Germinal center (tissue), 1 donor: ENCODE measurements at regions not wholly inside any gene's neighbourhood (a gene's known extent, or its start where the extent isn't known, plus 50 kb on each side); places are given as distances from the start of the nearest gene placed in this dataset.

Experiments used
- DNase-seq: peaks from one replicate; pipeline ENCODE4 v3.0.0; 2012; ENCODE audit warnings: mixed read lengths, low spot score

GRCh38 chr3:40995271-40995670, 204.0 kb upstream of the CTNNB1 start:
- DNase-seq, result no peak

GRCh38 chr3:40996382-40996781, 202.9 kb upstream of the CTNNB1 start:
- no peak for DNase-seq

- DNase-seq, result no peak
These were observed 202.2 kb upstream of the CTNNB1 start for GRCh38 chr3:40996827-40997710.

GRCh38 chr3:40997711-40998519, 201.4 kb upstream of the CTNNB1 start:
- no peak for DNase-seq

- no peak for DNase-seq
These were observed 199.6 kb upstream of the CTNNB1 start for GRCh38 chr3:40999682-41000081.

GRCh38 chr3:41000471-41000870, 198.8 kb upstream of the CTNNB1 start:
- no peak for DNase-seq

GRCh38 chr3:41001556-41001955, 197.7 kb upstream of the CTNNB1 start:
- no peak for DNase-seq

GRCh38 chr3:41002104-41002503, 197.2 kb upstream of the CTNNB1 start:
- no peak for DNase-seq

GRCh38 chr3:41007399-41007798, 191.9 kb upstream of the CTNNB1 start:
- no peak for DNase-seq

- DNase-seq, result no peak
These were observed 187.5 kb upstream of the CTNNB1 start for GRCh38 chr3:41011854-41012253.

GRCh38 chr3:41018855-41019254, 180.4 kb upstream of the CTNNB1 start:
- DNase-seq, result no peak

- DNase-seq, result no peak
These were observed 175.1 kb upstream of the CTNNB1 start for GRCh38 chr3:41024031-41024836.

GRCh38 chr3:41026394-41027177, 172.7 kb upstream of the CTNNB1 start:
- no peak for DNase-seq

- DNase-seq, result no peak
These were observed 169.9 kb upstream of the CTNNB1 start for GRCh38 chr3:41029356-41029755.

- no peak for DNase-seq
These were observed 169.1 kb upstream of the CTNNB1 start for GRCh38 chr3:41030220-41030619.

- DNase-seq, result no peak
These were observed 167.9 kb upstream of the CTNNB1 start for GRCh38 chr3:41031401-41031800.

- no peak for DNase-seq
These were observed 165.3 kb upstream of the CTNNB1 start for GRCh38 chr3:41033956-41034519.

- DNase-seq, result no peak
These were observed 163.8 kb upstream of the CTNNB1 start for GRCh38 chr3:41035456-41036022.

- no peak for DNase-seq
These were observed 161.5 kb upstream of the CTNNB1 start for GRCh38 chr3:41037651-41038334.

GRCh38 chr3:41040256-41040655, 159.0 kb upstream of the CTNNB1 start:
- DNase-seq, result no peak
